Astrocyte (in vitro differentiated cells and primary cell): ENCODE measurements at regions not wholly inside any gene's neighbourhood (a gene's known extent, or its start where the extent isn't known, plus 50 kb on each side); places are given as distances from the start of the nearest gene placed in this dataset.

Experiments used
- DNase-seq: peaks from one replicate; pipeline ENCODE4 v3.0.0-alpha.2; 2010; ENCODE audit warnings: low read depth
- FAIRE-seq: peaks from 2 replicates; lab custom pipeline; 2011; peaks lifted over from hg19 to GRCh38; lab: Jason Lieb, UNC
- H2AFZ ChIP-seq: 2 replicates; pipeline ENCODE4 v1.6.0; 2012; ENCODE audit warnings: low read depth, low read length, inconsistent platforms
- H3K27ac ChIP-seq: 2 replicates; pipeline ENCODE4 v1.5.1; 2011; ENCODE audit warnings: low read depth, low read length, inconsistent platforms
- H3K27me3 ChIP-seq: 2 replicates; pipeline ENCODE4 v1.6.0; 2011; ENCODE audit warnings: low read length, inconsistent platforms; ENCODE audit not compliant: insufficient read depth
- H3K36me3 ChIP-seq: 2 replicates; pipeline ENCODE4 v1.5.1; 2011; ENCODE audit warnings: low read length, inconsistent platforms; ENCODE audit not compliant: insufficient read depth
- H3K4me1 ChIP-seq: 2 replicates; pipeline ENCODE4 v1.5.1; 2011; ENCODE audit warnings: low read length, inconsistent platforms; ENCODE audit not compliant: insufficient read depth
- H3K4me2 ChIP-seq: 2 replicates; pipeline ENCODE4 v1.6.0; 2012; ENCODE audit warnings: low read length, inconsistent platforms
- H3K4me3 ChIP-seq: 2 replicates; pipeline ENCODE4 v1.5.1; 2011; ENCODE audit warnings: low read depth, mild to moderate bottlenecking, low read length, inconsistent platforms; ENCODE audit not compliant: insufficient read depth
- H3K79me2 ChIP-seq: 2 replicates; pipeline ENCODE4 v1.6.0; 2012; ENCODE audit warnings: mild to moderate bottlenecking, low read length, inconsistent platforms; ENCODE audit not compliant: insufficient read depth
- H3K9ac ChIP-seq: 2 replicates; pipeline ENCODE4 v1.6.0; 2012; ENCODE audit warnings: mild to moderate bottlenecking, low read length, inconsistent platforms
- H3K9me3 ChIP-seq: 2 replicates; pipeline ENCODE4 v1.5.1; 2012; ENCODE audit warnings: low read depth, mild to moderate bottlenecking, low read length, inconsistent platforms; ENCODE audit not compliant: insufficient read depth
- H4K20me1 ChIP-seq: 2 replicates; pipeline ENCODE4 v1.6.0; 2012; ENCODE audit warnings: low read length, inconsistent platforms; ENCODE audit not compliant: insufficient read depth
- H3K27ac Mint-ChIP-seq: one replicate; pipeline ENCODE4 v1.8.0; 2021; ENCODE audit warnings: mild to moderate bottlenecking, mixed read lengths; ENCODE audit not compliant: unreplicated experiment
- H3K27me3 Mint-ChIP-seq: one replicate; pipeline ENCODE4 v1.8.0; 2021; ENCODE audit warnings: low read depth, mixed read lengths; ENCODE audit not compliant: unreplicated experiment
- H3K36me3 Mint-ChIP-seq: one replicate; pipeline ENCODE4 v1.8.0; 2021; ENCODE audit warnings: low read depth, mixed read lengths; ENCODE audit not compliant: unreplicated experiment
- H3K4me1 Mint-ChIP-seq: one replicate; pipeline ENCODE4 v1.8.0; 2021; ENCODE audit warnings: low read depth, mixed read lengths; ENCODE audit not compliant: unreplicated experiment
- H3K4me3 Mint-ChIP-seq: one replicate; pipeline ENCODE4 v1.8.0; 2021; ENCODE audit warnings: mild to moderate bottlenecking, moderate library complexity, mixed read lengths; ENCODE audit not compliant: unreplicated experiment
- H3K9me3 Mint-ChIP-seq: one replicate; pipeline ENCODE4 v1.8.0; 2021; ENCODE audit warnings: mild to moderate bottlenecking, mixed read lengths; ENCODE audit not compliant: unreplicated experiment
- CTCF ChIP-seq: IDR thresholded peaks from 2 replicates; pipeline ENCODE4 v1.5.1; 2011; ENCODE audit warnings: low read depth, mild to moderate bottlenecking, inconsistent platforms, low read length, moderate library complexity; ENCODE audit not compliant: insufficient read depth
- EZH2 ChIP-seq: IDR thresholded peaks from 2 replicates; pipeline ENCODE4 v1.6.1; 2012; ENCODE audit warnings: mild to moderate bottlenecking, low read length, inconsistent platforms; ENCODE audit not compliant: insufficient read depth

- DNase-seq (peak; percentile 47), FAIRE-seq (no peak)
- H2AFZ ChIP-seq, result no peak overlapping the region
- no peak overlapping the region for H3K27ac ChIP-seq
- H3K4me1 ChIP-seq, result peaks cover 5% of the 10 kb centered on the region
- peak overlapping the region; percentile 27 for H3K4me2 ChIP-seq
- H3K9me3 Mint-ChIP-seq, result no peaks in the 10 kb centered on the region
- H3K79me2 ChIP-seq, result no peaks in the 10 kb centered on the region
- no peak overlapping the region for H3K4me3 ChIP-seq
- H3K27me3 ChIP-seq, result no peaks in the 10 kb centered on the region
- TF ChIP-seq CTCF (no peak), EZH2 (no peak)
- H3K27me3 Mint-ChIP-seq, result no peaks in the 10 kb centered on the region
- H3K27ac Mint-ChIP-seq, result no peak overlapping the region
- H3K4me1 Mint-ChIP-seq, result peaks cover 5% of the 10 kb centered on the region
- H3K36me3 ChIP-seq, result no peaks in the 10 kb centered on the region
- no peak overlapping the region for H3K4me3 Mint-ChIP-seq
- H3K36me3 Mint-ChIP-seq, result no peaks in the 10 kb centered on the region
- no peaks in the 10 kb centered on the region for H4K20me1 ChIP-seq
- no peak overlapping the region for H3K9ac ChIP-seq
- peaks cover 2% of the 10 kb centered on the region for H3K9me3 ChIP-seq
These were observed 847.0 kb downstream of the TRIML1 start for GRCh38 chr4:188986271-188986689.

GRCh38 chr4:188987011-188987410 is 847.8 kb downstream of the TRIML1 start:
- H3K9ac ChIP-seq, result no peak overlapping the region
- H3K27me3 Mint-ChIP-seq, result no peaks in the 10 kb centered on the region
- no peak overlapping the region for H3K4me3 Mint-ChIP-seq
- H2AFZ ChIP-seq, result no peak overlapping the region
- DNase-seq, result no peak
- H3K36me3 ChIP-seq, result no peaks in the 10 kb centered on the region
- H4K20me1 ChIP-seq, result no peaks in the 10 kb centered on the region
- no peak overlapping the region for H3K27ac Mint-ChIP-seq
- no peaks in the 10 kb centered on the region for H3K36me3 Mint-ChIP-seq
- no peak for FAIRE-seq
- no peak overlapping the region for H3K27ac ChIP-seq
- peaks cover 2% of the 10 kb centered on the region for H3K9me3 ChIP-seq
- peaks cover 5% of the 10 kb centered on the region for H3K4me1 Mint-ChIP-seq
- H3K9me3 Mint-ChIP-seq, result no peaks in the 10 kb centered on the region
- TF ChIP-seq CTCF (no peak), EZH2 (no peak)
- H3K79me2 ChIP-seq, result no peaks in the 10 kb centered on the region
- H3K27me3 ChIP-seq, result no peaks in the 10 kb centered on the region
- no peak overlapping the region for H3K4me2 ChIP-seq
- H3K4me3 ChIP-seq, result no peak overlapping the region
- H3K4me1 ChIP-seq, result peaks cover 5% of the 10 kb centered on the region

GRCh38 chr4:188988131-188988530 is 848.9 kb downstream of the TRIML1 start:
- H3K4me3 ChIP-seq, result no peak overlapping the region
- FAIRE-seq, result no peak

More at GRCh38 chr4:188988131-188988530, 848.9 kb downstream of the TRIML1 start:
- peaks cover 2% of the 10 kb centered on the region for H3K9me3 ChIP-seq
- no peaks in the 10 kb centered on the region for H3K27me3 ChIP-seq
- no peak overlapping the region for H3K4me2 ChIP-seq
- no peak overlapping the region for H3K27ac ChIP-seq
- no peak overlapping the region for H2AFZ ChIP-seq
- Mint-ChIP-seq H3K27ac (no peak overlapping the region), H3K4me3 (no peak overlapping the region), H3K36me3 (no peaks in the 10 kb centered on the region), H3K27me3 (no peaks in the 10 kb centered on the region), H3K9me3 (no peaks in the 10 kb centered on the region), H3K4me1 (peaks cover 5% of the 10 kb centered on the region)
- no peak for DNase-seq
- H4K20me1 ChIP-seq, result no peaks in the 10 kb centered on the region
- H3K79me2 ChIP-seq, result no peaks in the 10 kb centered on the region
- no peak for TF ChIP-seq CTCF
- no peak for TF ChIP-seq EZH2
- peaks cover 5% of the 10 kb centered on the region for H3K4me1 ChIP-seq
- no peaks in the 10 kb centered on the region for H3K36me3 ChIP-seq
- H3K9ac ChIP-seq, result no peak overlapping the region
